ENCODE measurements at regions not wholly inside any gene's neighbourhood (a gene's known extent, or its start where the extent isn't known, plus 50 kb on each side); places are given as distances from the start of the nearest gene placed in this dataset.

DNA sequence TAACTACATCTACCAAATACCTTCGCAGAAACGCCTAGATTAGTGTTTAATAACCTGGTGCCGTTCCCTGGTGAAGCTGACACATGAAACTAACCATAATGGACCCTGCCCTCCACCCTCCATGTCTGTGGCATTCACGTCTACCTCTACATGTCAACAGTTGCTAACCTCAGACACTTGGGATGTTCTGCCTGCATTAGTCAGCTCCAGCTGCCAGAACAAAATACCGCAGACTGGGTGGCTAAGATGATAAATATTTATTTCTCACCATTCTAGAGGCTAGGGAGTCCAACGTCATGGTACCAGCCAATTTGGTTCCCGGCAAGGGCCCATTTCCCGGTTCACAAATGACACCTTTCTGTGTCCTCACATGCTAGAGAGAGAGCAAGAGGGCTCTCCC lies 118.5 kb upstream of the CHST15 start:
- Histone ChIP-seq H3K27me3 (replicated peaks in 1 of 2; ENCODE audit: control insufficient read depth in 2 of 2, insufficient read depth in 2 of 2, low read length in 1 of 2) (no peaks in the 10 kb centered on the region; a peak in 1 of 4 replicates), H2AFZ (ENCODE audit: control insufficient read depth, low read depth, low read length) (no peak overlapping the region), H4K20me1 (ENCODE audit: control insufficient read depth, insufficient read depth) (no peaks in the 10 kb centered on the region), H3K27ac (ENCODE audit: control insufficient read depth, insufficient read depth) (no peak overlapping the region), H3K4me3 (no peak overlapping the region), H3K4me2 (ENCODE audit: control insufficient read depth, insufficient read depth) (no peak overlapping the region), H3K9ac (ENCODE audit: control insufficient read depth, insufficient read depth, low read length) (no peak overlapping the region), H3K4me1 (ENCODE audit: control insufficient read depth, insufficient read depth, low read length) (no peaks in the 10 kb centered on the region), H3K9me3 (replicated peaks; ENCODE audit: control insufficient read depth, insufficient read depth, low read length) (no peaks in the 10 kb centered on the region; the same call in 2 of the 3 replicates), H3K79me2 (ENCODE audit: control insufficient read depth, insufficient read depth, low read length) (no peaks in the 10 kb centered on the region), H3K36me3 (ENCODE audit: control insufficient read depth in 2 of 2, insufficient read depth in 2 of 2, low read length in 1 of 2) (no peaks in the 10 kb centered on the region)
- intact Hi-C loops (cut with micrococcal nuclease; ENCODE audit: unreplicated experiment) (no loop called here), in situ Hi-C loops (cut with MboI) (no loop called here)
- DNase-seq (ENCODE audit: low read depth, low spot score) (no peak), FAIRE-seq (no peak), ATAC-seq (no peak)
- POLR2A ChIA-PET = no interaction called here
- CTCF ChIA-PET = no interaction called here
- RAD21 ChIA-PET (ENCODE audit: unreplicated experiment) = no interaction called here
- BruUV-seq (replicated peaks) = no TSS peak
- SMC1A ChIA-PET (ENCODE audit: uncharacterized antibody, unreplicated experiment) = no interaction called here
- TF ChIP-seq RELA (IDR thresholded peaks at IDR 0.05; ENCODE audit: borderline replicate concordance, partially characterized antibody) = no peak
- TF ChIP-seq SREBF2 (IDR thresholded peaks at IDR 0.05; ENCODE audit: low read length) = no peak
- no peak for TF ChIP-seq SMARCA5 (IDR thresholded peaks at IDR 0.05)
- TF ChIP-seq PBX3 (IDR thresholded peaks at IDR 0.05; ENCODE audit: insufficient replicate concordance, low read depth, low read length) = no peak
- TF ChIP-seq CBX3 (IDR thresholded peaks at IDR 0.05; ENCODE audit: borderline replicate concordance, low read depth) = no peak
- TF ChIP-seq, protein P1, sequence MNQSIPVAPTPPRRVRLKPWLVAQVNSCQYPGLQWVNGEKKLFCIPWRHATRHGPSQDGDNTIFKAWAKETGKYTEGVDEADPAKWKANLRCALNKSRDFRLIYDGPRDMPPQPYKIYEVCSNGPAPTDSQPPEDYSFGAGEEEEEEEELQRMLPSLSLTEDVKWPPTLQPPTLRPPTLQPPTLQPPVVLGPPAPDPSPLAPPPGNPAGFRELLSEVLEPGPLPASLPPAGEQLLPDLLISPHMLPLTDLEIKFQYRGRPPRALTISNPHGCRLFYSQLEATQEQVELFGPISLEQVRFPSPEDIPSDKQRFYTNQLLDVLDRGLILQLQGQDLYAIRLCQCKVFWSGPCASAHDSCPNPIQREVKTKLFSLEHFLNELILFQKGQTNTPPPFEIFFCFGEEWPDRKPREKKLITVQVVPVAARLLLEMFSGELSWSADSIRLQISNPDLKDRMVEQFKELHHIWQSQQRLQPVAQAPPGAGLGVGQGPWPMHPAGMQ (IDR thresholded peaks at IDR 0.05; ENCODE audit: borderline replicate concordance) = no peak
- no peak for TF ChIP-seq NR2F1 (conservative IDR thresholded peaks at IDR 0.05)
- WGBS (ENCODE audit: insufficient coverage, insufficient replicate concordance, low lambda C conversion rate, missing lambda C conversion rate) = 51% methylated on average over 8 of the region's 8 CpGs

All from GM12878 (cell line).